ENCODE measurements at regions not wholly inside any gene's neighbourhood (a gene's known extent, or its start where the extent isn't known, plus 50 kb on each side); places are given as distances from the start of the nearest gene placed in this dataset.

DNA sequence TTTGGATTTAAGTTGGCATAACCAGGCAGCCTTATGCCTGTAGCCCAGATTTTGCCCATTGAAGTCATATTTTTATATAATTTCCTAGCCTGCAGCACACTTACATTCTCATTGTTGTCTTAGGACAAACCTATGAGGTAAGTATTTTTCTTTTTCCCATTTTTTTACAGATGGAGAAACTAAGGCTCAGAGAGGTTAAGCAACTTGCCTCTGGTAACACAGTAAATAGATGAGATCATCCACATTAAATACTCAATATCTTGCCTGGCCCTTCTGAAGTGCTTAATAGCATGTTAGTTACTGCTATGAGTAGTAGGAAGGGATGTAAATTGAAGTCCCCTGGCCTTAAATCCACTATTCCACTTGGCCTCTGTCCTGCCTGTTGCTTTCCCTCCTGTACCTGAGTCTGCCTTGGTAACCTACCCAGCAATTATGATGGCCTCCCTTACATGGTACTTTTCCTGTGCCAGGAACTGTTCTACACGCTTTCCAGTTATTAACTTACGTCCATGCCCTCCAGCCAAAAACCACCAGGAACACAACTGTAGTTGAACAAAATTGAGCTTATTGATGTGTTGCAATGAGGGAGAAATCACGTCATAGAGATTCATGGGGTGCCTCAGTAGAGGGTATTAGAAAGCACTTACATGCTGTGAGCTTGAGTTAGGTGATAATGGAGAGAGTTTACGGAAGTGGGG lies 111.6 kb upstream of the FGGY start:
- ChIA-PET CTCF (no interaction called here), POLR2A (no interaction called here)
- TF ChIP-seq, protein P1, sequence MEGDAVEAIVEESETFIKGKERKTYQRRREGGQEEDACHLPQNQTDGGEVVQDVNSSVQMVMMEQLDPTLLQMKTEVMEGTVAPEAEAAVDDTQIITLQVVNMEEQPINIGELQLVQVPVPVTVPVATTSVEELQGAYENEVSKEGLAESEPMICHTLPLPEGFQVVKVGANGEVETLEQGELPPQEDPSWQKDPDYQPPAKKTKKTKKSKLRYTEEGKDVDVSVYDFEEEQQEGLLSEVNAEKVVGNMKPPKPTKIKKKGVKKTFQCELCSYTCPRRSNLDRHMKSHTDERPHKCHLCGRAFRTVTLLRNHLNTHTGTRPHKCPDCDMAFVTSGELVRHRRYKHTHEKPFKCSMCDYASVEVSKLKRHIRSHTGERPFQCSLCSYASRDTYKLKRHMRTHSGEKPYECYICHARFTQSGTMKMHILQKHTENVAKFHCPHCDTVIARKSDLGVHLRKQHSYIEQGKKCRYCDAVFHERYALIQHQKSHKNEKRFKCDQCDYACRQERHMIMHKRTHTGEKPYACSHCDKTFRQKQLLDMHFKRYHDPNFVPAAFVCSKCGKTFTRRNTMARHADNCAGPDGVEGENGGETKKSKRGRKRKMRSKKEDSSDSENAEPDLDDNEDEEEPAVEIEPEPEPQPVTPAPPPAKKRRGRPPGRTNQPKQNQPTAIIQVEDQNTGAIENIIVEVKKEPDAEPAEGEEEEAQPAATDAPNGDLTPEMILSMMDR (IDR thresholded peaks at IDR 0.05), result no peak
- no peak for TF ChIP-seq TCF7L2 (IDR thresholded peaks at IDR 0.05; ENCODE audit: low read depth, low read length)
- no peak for TF ChIP-seq SIN3A (IDR thresholded peaks at IDR 0.05; ENCODE audit: borderline replicate concordance, insufficient read depth, low read depth, low read length)
- TF ChIP-seq REST (IDR thresholded peaks at IDR 0.05; ENCODE audit: insufficient read depth in 1 of 2, low read depth in 2 of 2, low read length in 1 of 2), result no peak
- no peak for TF ChIP-seq POLR2AphosphoS5 (IDR thresholded peaks at IDR 0.05; ENCODE audit: low read depth, low read length)
- Histone ChIP-seq H3K27me3 (ENCODE audit: control insufficient read depth, insufficient read depth, low read length) (no peaks in the 10 kb centered on the region), H3K9me3 (ENCODE audit: control insufficient read depth, insufficient read depth, low read depth, low read length) (no peaks in the 10 kb centered on the region), H3K4me1 (ENCODE audit: control insufficient read depth, insufficient read depth, low read length) (no peaks in the 10 kb centered on the region), H3K27ac (ENCODE audit: low read length) (no peak overlapping the region), H3K4me3 (ENCODE audit: low read depth in 2 of 2, low read length in 2 of 2) (no peak overlapping the region), H3K36me3 (ENCODE audit: control insufficient read depth, insufficient read depth, low read length) (no peaks in the 10 kb centered on the region)
- in situ Hi-C loops (cut with HindIII; ENCODE audit: low pct_unique_long_range_greater_than_20kb, low sequenced_read_pairs), result no loop called here
- intact Hi-C loops (cut with micrococcal nuclease; ENCODE audit: unreplicated experiment), result no loop called here
- DNase-seq (ENCODE audit: low read depth, low spot score), result no peak
- no TSS peak for BruUV-seq (replicated peaks)
- no peak for ATAC-seq

GRCh38 chr1:59186656-59187055 lies 110.2 kb upstream of the FGGY start:
- no peak for ATAC-seq
- in situ Hi-C loops (cut with HindIII; ENCODE audit: low pct_unique_long_range_greater_than_20kb, low sequenced_read_pairs) (no loop called here), intact Hi-C loops (cut with micrococcal nuclease; ENCODE audit: unreplicated experiment) (no loop called here)
- Histone ChIP-seq H3K36me3 (ENCODE audit: control insufficient read depth, insufficient read depth, low read length) (no peaks in the 10 kb centered on the region), H3K9me3 (ENCODE audit: control insufficient read depth, insufficient read depth, low read depth, low read length) (no peaks in the 10 kb centered on the region), H3K4me1 (ENCODE audit: control insufficient read depth, insufficient read depth, low read length) (no peaks in the 10 kb centered on the region), H3K27ac (ENCODE audit: low read length) (no peak overlapping the region), H3K27me3 (ENCODE audit: control insufficient read depth, insufficient read depth, low read length) (no peaks in the 10 kb centered on the region), H3K4me3 (ENCODE audit: low read depth in 2 of 2, low read length in 2 of 2) (no peak overlapping the region)
- ChIA-PET CTCF (no interaction called here), POLR2A (no interaction called here)
- no peak for TF ChIP-seq TCF7L2 (IDR thresholded peaks at IDR 0.05; ENCODE audit: low read depth, low read length)
- TF ChIP-seq POLR2AphosphoS5 (IDR thresholded peaks at IDR 0.05; ENCODE audit: low read depth, low read length), result no peak
- no peak for TF ChIP-seq SIN3A (IDR thresholded peaks at IDR 0.05; ENCODE audit: borderline replicate concordance, insufficient read depth, low read depth, low read length)
- TF ChIP-seq, protein P1 (IDR thresholded peaks at IDR 0.05), result no peak
- TF ChIP-seq REST (IDR thresholded peaks at IDR 0.05; ENCODE audit: insufficient read depth in 1 of 2, low read depth in 2 of 2, low read length in 1 of 2), result no peak
- no TSS peak for BruUV-seq (replicated peaks)
- DNase-seq (ENCODE audit: low read depth, low spot score), result no peak
